ENCODE measurements at regions not wholly inside any gene's neighbourhood (a gene's known extent, or its start where the extent isn't known, plus 50 kb on each side); places are given as distances from the start of the nearest gene placed in this dataset.

GRCh38 chr20:57040924-57041323 lies 225.5 kb downstream of the BMP7 start:
- TF ChIP-seq CTCF (conservative IDR thresholded peaks at IDR 0.05; ENCODE audit: low read length) (no peak), EZH2phosphoT487 (IDR thresholded peaks at IDR 0.05; ENCODE audit: borderline replicate concordance, low read depth, low read length) (no peak)

Measured in OCI-LY7 (cell line).